ENCODE measurements at regions not wholly inside any gene's neighbourhood (a gene's known extent, or its start where the extent isn't known, plus 50 kb on each side); places are given as distances from the start of the nearest gene placed in this dataset.

- TF ChIP-seq CTCF (conservative IDR thresholded peaks at IDR 0.05; ENCODE audit: low read length) = no peak
- no peak for DNase-seq (ENCODE audit: low read depth)
- no peak overlapping the region for H3K4me3 ChIP-seq (ENCODE audit: low read length)
These were observed 182.8 kb upstream of the C1QTNF7 start for GRCh38 chr4:15245006-15245530.

DNA sequence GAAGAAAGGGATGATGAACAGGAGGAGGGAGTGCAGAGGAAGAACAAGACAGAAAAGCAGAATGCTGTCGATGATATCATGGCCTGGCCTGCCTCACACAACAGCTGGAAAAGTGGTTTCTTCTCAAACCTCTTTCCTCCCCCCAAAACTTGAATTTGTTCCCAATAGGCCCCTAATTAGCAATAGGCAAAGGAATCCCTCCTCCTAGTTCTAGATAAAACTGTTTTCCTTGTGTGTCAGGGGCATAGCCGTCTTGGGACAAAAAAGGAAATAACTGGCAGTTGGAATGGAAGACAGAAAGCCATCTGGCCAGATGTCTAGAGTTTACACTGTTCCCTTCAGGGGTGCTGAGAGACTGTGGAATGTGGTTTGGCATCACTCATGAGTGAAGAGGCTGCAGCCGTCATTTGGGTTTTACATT lies 177.8 kb upstream of the C1QTNF7 start:
- no peak overlapping the region for H3K4me3 ChIP-seq (ENCODE audit: low read length)
- TF ChIP-seq CTCF (conservative IDR thresholded peaks at IDR 0.05; ENCODE audit: low read length) = no peak
- peak; percentile 64 for DNase-seq (ENCODE audit: low read depth)

DNA sequence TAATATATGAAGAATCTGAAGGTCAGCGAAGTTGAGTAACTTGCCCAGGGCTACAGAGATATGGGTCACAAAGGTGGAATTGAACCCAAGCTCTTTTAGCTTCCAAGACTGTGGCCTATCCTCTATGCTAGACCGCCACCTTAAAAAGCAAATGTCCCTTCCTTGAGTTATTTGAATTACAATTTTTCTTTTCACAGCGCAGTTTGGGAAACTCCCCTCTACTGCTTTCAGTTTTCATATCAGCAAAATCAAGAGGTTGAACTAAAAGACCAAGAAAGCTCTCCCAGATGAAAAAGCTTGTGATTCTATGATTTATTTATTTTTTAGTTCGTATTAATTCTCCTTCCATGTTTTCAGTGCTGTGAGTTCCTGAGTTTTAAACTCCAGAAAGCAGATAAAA lies 174.5 kb upstream of the C1QTNF7 start:
- DNase-seq (ENCODE audit: low read depth) = no peak
- TF ChIP-seq CTCF (conservative IDR thresholded peaks at IDR 0.05; ENCODE audit: low read length) = no peak
- no peak overlapping the region for H3K4me3 ChIP-seq (ENCODE audit: low read length)

GRCh38 chr4:15254236-15254880 lies 173.5 kb upstream of the C1QTNF7 start:
- TF ChIP-seq CTCF (conservative IDR thresholded peaks at IDR 0.05; ENCODE audit: low read length) = no peak
- peak; percentile 39 for DNase-seq (ENCODE audit: low read depth)
- H3K4me3 ChIP-seq (ENCODE audit: low read length) = no peak overlapping the region

DNA sequence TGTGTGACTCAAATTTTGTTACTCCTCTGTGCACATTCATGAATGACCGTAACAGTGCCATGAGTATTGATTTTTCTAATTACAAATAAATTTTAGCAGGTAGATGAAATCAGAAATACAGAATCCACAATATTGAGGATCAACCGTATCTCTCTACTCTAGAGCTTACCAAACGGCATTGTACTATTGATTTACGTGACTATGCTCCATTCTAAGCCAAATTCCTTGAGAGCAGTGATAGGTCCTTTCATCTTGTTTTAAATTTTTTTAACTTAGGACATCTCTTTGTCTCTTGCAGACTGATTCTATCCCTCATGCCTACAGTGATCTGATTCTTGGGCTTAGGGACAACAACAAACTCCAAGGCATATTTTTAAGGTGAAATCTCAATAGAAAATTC lies 172.3 kb upstream of the C1QTNF7 start:
- H3K4me3 ChIP-seq (ENCODE audit: low read length) = no peak overlapping the region
- TF ChIP-seq CTCF (conservative IDR thresholded peaks at IDR 0.05; ENCODE audit: low read length) = no peak
- DNase-seq (ENCODE audit: low read depth) = no peak

GRCh38 chr4:15260758-15261157 lies 167.1 kb upstream of the C1QTNF7 start:
- H3K4me3 ChIP-seq (ENCODE audit: low read length) = no peak overlapping the region
- DNase-seq (ENCODE audit: low read depth) = no peak
- TF ChIP-seq CTCF (conservative IDR thresholded peaks at IDR 0.05; ENCODE audit: low read length) = no peak

DNA sequence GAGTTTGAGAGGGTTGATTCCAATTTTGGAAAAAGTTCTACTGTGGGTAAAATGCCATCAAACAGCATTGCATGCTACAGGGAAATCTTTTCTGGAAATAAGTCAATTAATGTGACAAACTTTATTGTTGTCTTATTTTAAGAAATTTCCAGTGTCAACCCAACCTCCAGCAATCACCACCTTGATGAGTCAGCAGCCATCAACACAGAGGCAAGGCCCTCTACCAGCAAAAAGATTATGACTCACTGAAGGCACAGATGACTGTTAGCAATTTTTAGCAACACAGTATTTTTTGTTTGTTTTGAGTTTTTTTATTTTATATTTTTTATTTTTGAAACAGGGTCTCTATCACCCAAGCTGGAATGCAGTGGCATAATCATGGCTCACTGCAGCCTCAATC lies 165.4 kb upstream of the C1QTNF7 start:
- DNase-seq (ENCODE audit: low read depth) = no peak
- no peak for TF ChIP-seq CTCF (conservative IDR thresholded peaks at IDR 0.05; ENCODE audit: low read length)
- H3K4me3 ChIP-seq (ENCODE audit: low read length) = no peak overlapping the region
